OCI-LY7 (cell line): ENCODE measurements at regions not wholly inside any gene's neighbourhood (a gene's known extent, or its start where the extent isn't known, plus 50 kb on each side); places are given as distances from the start of the nearest gene placed in this dataset.

Source experiments
- CTCF ChIP-seq: fragments of 200-600 bp; sonication (generic); conservative IDR thresholded peaks from 2 replicates; pipeline ENCODE4 v1.5.1; 2014; ENCODE audit warnings: mild to moderate bottlenecking, antibody characterized with exemption, low read length, moderate library complexity, mixed read lengths
- EZH2phosphoT487 ChIP-seq: fragments of 200-600 bp; sonication (generic); IDR thresholded peaks from 2 replicates; pipeline ENCODE4 v1.6.1; 2018; ENCODE audit warnings: low read depth, borderline replicate concordance, mild to moderate bottlenecking, mixed run types, antibody characterized with exemption, low read length, moderate library complexity, mixed read lengths

GRCh38 chr11:130536106-130537040, 87.9 kb downstream of the ADAMTS15 start:
- TF ChIP-seq CTCF (no peak), EZH2phosphoT487 (no peak)
